Caco-2 (cell line): ENCODE measurements at regions not wholly inside any gene's neighbourhood (a gene's known extent, or its start where the extent isn't known, plus 50 kb on each side); places are given as distances from the start of the nearest gene placed in this dataset.

Source experiments
- BruUV-seq: library from RNA; stranded (reverse); fragments of 400-500 nt; replicated peaks from 2 replicates; lab custom pipeline; 2021; lab: Mats Ljungman, UMichigan
- CTCF ChIA-PET: fragments of 300-600 bp; sonication (Branson Sonifier 250); formaldehyde crosslinking; loops from one replicate; lab custom pipeline; 2022; ENCODE audit warnings: antibody characterized with exemption; lab: Charles Lee
- POLR2A ChIA-PET: fragments of 300-600 bp; sonication (Branson Sonifier 250); formaldehyde crosslinking; loops from one replicate; lab custom pipeline; 2022; ENCODE audit warnings: antibody characterized with exemption; lab: Charles Lee
- DNase-seq, 2 experiments: peaks; one replicate each; pipeline versions ENCODE4 v3.0.0 to v3.0.0-alpha.2; 2020 to 2022
- H3K27me3 ChIP-seq: replicated peaks from 2 replicates; pipeline ENCODE4 v1.6.0; 2011; ENCODE audit warnings: low read length; ENCODE audit not compliant: control insufficient read depth, insufficient read depth
- H3K36me3 ChIP-seq: 2 replicates; pipeline ENCODE4 v1.5.1; 2011; ENCODE audit warnings: low read length; ENCODE audit not compliant: control insufficient read depth, insufficient read depth
- H3K4me1 ChIP-seq: fragments of 250-450 bp; sonication (Bioruptor Pico); 2 replicates; pipeline ENCODE4 v1.5.1; 2020; ENCODE audit warnings: mild to moderate bottlenecking
- H3K4me3 ChIP-seq: 2 replicates; pipeline ENCODE4 v1.5.1; 2011; ENCODE audit warnings: low read depth, mild to moderate bottlenecking, control low read depth, low read length
- H3K9me3 ChIP-seq: fragments of 250-450 bp; sonication (Bioruptor Pico); 2 replicates; pipeline ENCODE4 v1.5.1; 2020; ENCODE audit warnings: mild to moderate bottlenecking, moderate library complexity
- H3K27ac Mint-ChIP-seq: one replicate; pipeline ENCODE4 v1.8.0; 2022; ENCODE audit warnings: mixed read lengths; ENCODE audit not compliant: unreplicated experiment
- H3K27me3 Mint-ChIP-seq: one replicate; pipeline ENCODE4 v1.8.0; 2022; ENCODE audit warnings: mixed read lengths; ENCODE audit not compliant: insufficient read depth, unreplicated experiment
- H3K36me3 Mint-ChIP-seq: one replicate; pipeline ENCODE4 v1.8.0; 2022; ENCODE audit warnings: mild to moderate bottlenecking, mixed read lengths; ENCODE audit not compliant: insufficient read depth, unreplicated experiment
- H3K4me1 Mint-ChIP-seq: one replicate; pipeline ENCODE4 v1.8.0; 2022; ENCODE audit warnings: low read depth, mixed read lengths; ENCODE audit not compliant: unreplicated experiment
- H3K4me3 Mint-ChIP-seq: one replicate; pipeline ENCODE4 v1.8.0; 2022; ENCODE audit warnings: mild to moderate bottlenecking, moderate library complexity, mixed read lengths; ENCODE audit not compliant: unreplicated experiment
- H3K9me3 Mint-ChIP-seq: one replicate; pipeline ENCODE4 v1.8.0; 2022; ENCODE audit warnings: mixed read lengths; ENCODE audit not compliant: unreplicated experiment
- CTCF ChIP-seq, 2 experiments: fragments of 200-600 bp in 1 of 2; IDR thresholded peaks; 1 replicate in 1 of 2; 2 replicates in 1 of 2; pipeline versions ENCODE4 v1.5.1 to v1.8.0; 2011 to 2022; ENCODE audit warnings: antibody characterized with exemption in 1 of 2, control low read depth in 1 of 2, inconsistent platforms in 1 of 2, low read depth in 1 of 2, low read length in 1 of 2, mild to moderate bottlenecking in 1 of 2, moderate library complexity in 1 of 2; ENCODE audit not compliant: insufficient read depth in 1 of 2, severe bottlenecking in 1 of 2, unreplicated experiment in 1 of 2
- intact Hi-C: fragments of 100-400 bp; cut with micrococcal nuclease; formaldehyde crosslinking; loops from one replicate; pipeline ENCODE4 v1.10.0; 2022; ENCODE audit not compliant: unreplicated experiment

- no peak for DNase-seq
- no peaks in the 10 kb centered on the region for H3K36me3 ChIP-seq
- Mint-ChIP-seq H3K4me1 (no peaks in the 10 kb centered on the region), H3K27me3 (no peaks in the 10 kb centered on the region), H3K4me3 (no peak overlapping the region), H3K27ac (no peak overlapping the region), H3K9me3 (no peaks in the 10 kb centered on the region), H3K36me3 (peaks cover 6% of the 10 kb centered on the region)
- H3K4me3 ChIP-seq = no peak overlapping the region
- intact Hi-C loops = no loop called here
- H3K27me3 ChIP-seq = no peaks in the 10 kb centered on the region
- 0 out of 2 replicates have a peak, but pooled peaks cover 7% of the 10 kb centered on the region for H3K4me1 ChIP-seq
- CTCF ChIA-PET = no interaction called here
- no peaks in the 10 kb centered on the region for H3K9me3 ChIP-seq
- BruUV-seq = no TSS peak
- POLR2A ChIA-PET = no interaction called here
- TF ChIP-seq CTCF (IDR thresholded peaks at IDR 0.05; ENCODE audit: insufficient read depth in 1 of 2, low read depth in 1 of 2, low read length in 1 of 2, severe bottlenecking in 1 of 2, unreplicated experiment in 1 of 2) = no peak
Measured at GRCh38 chr3:77799278-77799677, 759.4 kb downstream of the ROBO2 start.

DNA sequence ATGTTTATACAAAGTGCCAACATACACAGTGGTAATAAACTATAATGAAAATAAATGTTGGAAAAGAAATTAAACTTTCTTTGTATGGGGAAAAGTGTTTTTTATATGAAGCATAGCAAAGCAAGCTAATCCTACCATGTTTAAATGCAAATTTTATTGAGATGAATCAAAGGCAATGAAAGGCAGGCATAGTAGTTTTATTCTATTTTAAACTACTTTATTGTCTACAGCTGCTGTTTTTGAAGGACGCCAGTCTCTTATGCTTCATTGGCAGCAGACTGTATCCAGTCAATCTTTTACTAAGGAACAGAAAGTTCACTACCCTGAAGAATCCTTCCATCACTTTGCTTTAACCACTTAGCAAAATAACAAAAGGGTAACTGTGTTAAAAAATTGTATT, 761.0 kb downstream of the ROBO2 start:
- Mint-ChIP-seq H3K27me3 (peaks cover 3% of the 10 kb centered on the region), H3K4me1 (no peaks in the 10 kb centered on the region), H3K4me3 (no peak overlapping the region), H3K9me3 (no peaks in the 10 kb centered on the region), H3K36me3 (peaks cover 6% of the 10 kb centered on the region), H3K27ac (no peak overlapping the region)
- H3K9me3 ChIP-seq = no peaks in the 10 kb centered on the region
- POLR2A ChIA-PET = no interaction called here
- no peak for TF ChIP-seq CTCF (IDR thresholded peaks at IDR 0.05; ENCODE audit: insufficient read depth in 1 of 2, low read depth in 1 of 2, low read length in 1 of 2, severe bottlenecking in 1 of 2, unreplicated experiment in 1 of 2)
- DNase-seq = no peak
- no peaks in the 10 kb centered on the region for H3K4me1 ChIP-seq
- intact Hi-C loops = no loop called here
- no TSS peak for BruUV-seq
- H3K27me3 ChIP-seq = no peaks in the 10 kb centered on the region
- CTCF ChIA-PET = no interaction called here
- no peak overlapping the region for H3K4me3 ChIP-seq
- H3K36me3 ChIP-seq = no peaks in the 10 kb centered on the region

GRCh38 chr3:77807312-77807711, 767.4 kb downstream of the ROBO2 start:
- POLR2A ChIA-PET = no interaction called here

More at GRCh38 chr3:77807312-77807711, 767.4 kb downstream of the ROBO2 start:
- CTCF ChIA-PET = no interaction called here
- no peak for TF ChIP-seq CTCF (IDR thresholded peaks at IDR 0.05; ENCODE audit: insufficient read depth in 1 of 2, low read depth in 1 of 2, low read length in 1 of 2, severe bottlenecking in 1 of 2, unreplicated experiment in 1 of 2)
- no peak for DNase-seq
- no peaks in the 10 kb centered on the region for H3K4me1 Mint-ChIP-seq
- H3K9me3 Mint-ChIP-seq = no peaks in the 10 kb centered on the region
- no TSS peak for BruUV-seq
- Histone ChIP-seq H3K36me3 (no peaks in the 10 kb centered on the region), H3K27me3 (no peaks in the 10 kb centered on the region), H3K9me3 (no peaks in the 10 kb centered on the region), H3K4me3 (no peak overlapping the region), H3K4me1 (no peaks in the 10 kb centered on the region)
- peaks cover 3% of the 10 kb centered on the region for H3K27me3 Mint-ChIP-seq
- H3K36me3 Mint-ChIP-seq = no peaks in the 10 kb centered on the region
- intact Hi-C loops = no loop called here
- H3K4me3 Mint-ChIP-seq = no peak overlapping the region
- H3K27ac Mint-ChIP-seq = no peak overlapping the region
